NT2/D1 (cell line): ENCODE measurements at regions not wholly inside any gene's neighbourhood (a gene's known extent, or its start where the extent isn't known, plus 50 kb on each side); places are given as distances from the start of the nearest gene placed in this dataset.

ENCODE experiments used
- DNase-seq: peaks from one replicate; pipeline ENCODE4 v3.0.0-alpha.2; 2011; ENCODE audit warnings: low read depth, low spot score
- H3K27me3 ChIP-seq: 2 replicates; pipeline ENCODE4 v1.6.0; 2011; ENCODE audit warnings: mild to moderate bottlenecking; ENCODE audit not compliant: insufficient read length, insufficient read depth
- H3K36me3 ChIP-seq: 2 replicates; pipeline ENCODE4 v1.6.1; 2011; ENCODE audit warnings: mild to moderate bottlenecking, low read length, mixed read lengths; ENCODE audit not compliant: insufficient read depth, insufficient read length
- H3K4me1 ChIP-seq: 2 replicates; pipeline ENCODE4 v1.5.1; 2011; ENCODE audit not compliant: insufficient read depth, insufficient read length
- H3K4me3 ChIP-seq: 2 replicates; pipeline ENCODE4 v1.5.1; 2011; ENCODE audit warnings: low read depth; ENCODE audit not compliant: insufficient read length
- H3K9ac ChIP-seq: 2 replicates; pipeline ENCODE4 v1.6.0; 2011; ENCODE audit warnings: low read depth; ENCODE audit not compliant: insufficient read length
- H3K9me3 ChIP-seq: 2 replicates; pipeline ENCODE4 v1.5.1; 2011; ENCODE audit warnings: mild to moderate bottlenecking, low read length; ENCODE audit not compliant: insufficient read depth
- SUZ12 ChIP-seq: IDR thresholded peaks from 2 replicates; pipeline ENCODE4 v1.6.1; 2011; ENCODE audit not compliant: insufficient read length, insufficient read depth; ENCODE audit errors: extremely low read depth
- YY1 ChIP-seq: IDR thresholded peaks from 2 replicates; pipeline ENCODE4 v1.6.1; 2011; ENCODE audit not compliant: insufficient read length, insufficient read depth
- ZNF274 ChIP-seq: IDR thresholded peaks from 2 replicates; pipeline ENCODE4 v1.6.1; 2011; ENCODE audit warnings: mild to moderate bottlenecking, low read depth, low read length

DNA sequence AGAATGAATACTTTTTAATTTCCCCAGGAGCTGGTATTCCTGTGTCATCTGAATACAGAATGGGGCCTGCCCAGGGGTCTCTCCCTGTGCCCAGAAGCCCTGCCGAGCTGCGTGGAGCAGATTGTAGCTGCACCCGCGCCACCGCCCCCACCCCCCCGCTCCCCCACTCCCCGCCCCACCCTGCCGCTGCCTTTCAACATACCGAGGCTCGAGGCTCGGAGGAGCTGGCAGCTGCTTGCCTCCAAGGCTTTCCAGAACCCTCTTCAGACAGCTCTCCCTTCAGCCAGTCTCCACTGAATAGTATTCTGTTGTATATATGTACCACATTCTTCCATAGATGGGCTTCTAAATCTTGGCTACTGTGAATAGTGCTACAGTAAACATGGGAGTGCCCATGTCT, 150.7 kb downstream of the TSN start:
- Histone ChIP-seq H3K9ac (no peak overlapping the region), H3K36me3 (no peaks in the 10 kb centered on the region), H3K4me1 (peaks cover 6% of the 10 kb centered on the region), H3K9me3 (no peaks in the 10 kb centered on the region), H3K27me3 (no peaks in the 10 kb centered on the region), H3K4me3 (no peak overlapping the region)
- TF ChIP-seq YY1 (no peak), ZNF274 (no peak), SUZ12 (no peak)
- DNase-seq: no peak

DNA sequence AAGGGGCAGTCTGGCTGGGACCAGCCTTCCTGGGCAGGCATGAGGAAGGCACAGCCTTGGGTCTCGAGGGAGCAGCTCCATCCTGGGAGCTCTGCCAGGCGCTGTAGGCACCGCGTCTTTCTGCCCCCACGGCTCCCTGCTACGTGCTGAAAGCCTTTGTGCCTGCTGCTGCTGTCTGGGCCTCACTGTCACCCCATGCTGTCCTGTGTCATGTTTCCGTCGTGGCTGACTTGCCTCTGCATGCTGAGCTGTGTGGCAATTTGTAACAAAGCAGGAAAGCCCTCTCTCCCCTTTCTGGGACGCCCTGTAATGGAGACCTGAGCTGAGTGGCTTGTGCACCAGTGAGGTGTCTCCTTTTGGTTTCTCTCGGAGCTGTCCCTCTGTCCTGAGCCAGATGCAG, 152.5 kb downstream of the TSN start:
- H3K9me3 ChIP-seq: no peaks in the 10 kb centered on the region
- H3K36me3 ChIP-seq: no peaks in the 10 kb centered on the region
- no peak for DNase-seq
- TF ChIP-seq SUZ12 (no peak), ZNF274 (no peak), YY1 (no peak)
- no peak overlapping the region for H3K9ac ChIP-seq
- H3K4me1 ChIP-seq: peaks cover 6% of the 10 kb centered on the region
- no peaks in the 10 kb centered on the region for H3K27me3 ChIP-seq
- H3K4me3 ChIP-seq: no peak overlapping the region

DNA sequence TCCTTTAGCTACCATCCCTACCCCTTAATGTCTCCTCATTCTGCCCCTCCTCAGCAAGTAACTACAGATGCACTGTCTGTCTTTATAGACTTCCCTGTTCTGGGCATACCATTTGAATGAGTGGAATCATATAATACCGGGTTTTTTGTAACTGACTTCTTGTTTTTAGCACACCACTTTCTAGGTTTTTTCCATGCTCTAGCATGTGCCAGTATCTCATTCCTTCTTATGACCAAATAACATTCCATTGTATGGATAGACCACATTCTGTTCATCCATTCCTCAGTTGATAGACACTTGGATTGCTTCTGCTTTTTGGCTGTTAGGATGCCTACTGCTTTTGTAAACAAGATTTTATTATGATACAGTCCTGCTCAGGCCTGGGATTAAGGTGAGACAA, 154.7 kb downstream of the TSN start:
- no peak overlapping the region for H3K4me3 ChIP-seq
- no peak overlapping the region for H3K9ac ChIP-seq
- H3K36me3 ChIP-seq: no peaks in the 10 kb centered on the region
- TF ChIP-seq SUZ12: no peak
- no peak for TF ChIP-seq ZNF274
- TF ChIP-seq YY1: no peak
- no peak for DNase-seq
- no peaks in the 10 kb centered on the region for H3K9me3 ChIP-seq
- H3K27me3 ChIP-seq: no peaks in the 10 kb centered on the region
- H3K4me1 ChIP-seq: peaks cover 6% of the 10 kb centered on the region

DNA sequence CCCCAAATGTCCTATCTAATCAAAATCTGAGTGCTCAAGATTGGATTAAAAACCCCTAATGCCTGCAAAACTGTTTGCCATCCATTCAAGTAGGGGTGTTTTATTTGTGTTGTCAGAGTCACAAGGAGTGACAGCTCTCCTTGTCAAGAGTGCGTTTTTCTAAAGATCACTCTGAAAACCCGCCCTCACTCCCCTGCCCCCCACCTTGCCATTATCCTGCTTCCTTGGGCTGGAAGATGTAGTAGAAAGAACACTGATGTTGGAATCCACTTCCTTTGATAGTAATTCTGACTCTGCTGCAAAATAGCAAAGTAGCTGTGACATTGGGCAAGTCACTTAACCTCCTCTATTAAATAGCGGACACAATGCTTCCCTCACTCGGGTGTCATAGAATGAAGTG, 155.6 kb downstream of the TSN start:
- H3K27me3 ChIP-seq: no peaks in the 10 kb centered on the region
- TF ChIP-seq SUZ12 (no peak), ZNF274 (no peak), YY1 (no peak)
- H3K4me1 ChIP-seq: peaks cover 6% of the 10 kb centered on the region
- no peak overlapping the region for H3K4me3 ChIP-seq
- no peak for DNase-seq
- no peaks in the 10 kb centered on the region for H3K36me3 ChIP-seq
- no peak overlapping the region for H3K9ac ChIP-seq
- no peaks in the 10 kb centered on the region for H3K9me3 ChIP-seq

- Histone ChIP-seq H3K36me3 (no peaks in the 10 kb centered on the region), H3K9me3 (no peaks in the 10 kb centered on the region), H3K9ac (no peak overlapping the region), H3K27me3 (no peaks in the 10 kb centered on the region), H3K4me1 (no peaks in the 10 kb centered on the region), H3K4me3 (no peak overlapping the region)
- TF ChIP-seq ZNF274 (no peak), YY1 (no peak), SUZ12 (no peak)
- DNase-seq: no peak
These were observed 161.7 kb downstream of the TSN start for GRCh38 chr2:121917143-121917542.

DNA sequence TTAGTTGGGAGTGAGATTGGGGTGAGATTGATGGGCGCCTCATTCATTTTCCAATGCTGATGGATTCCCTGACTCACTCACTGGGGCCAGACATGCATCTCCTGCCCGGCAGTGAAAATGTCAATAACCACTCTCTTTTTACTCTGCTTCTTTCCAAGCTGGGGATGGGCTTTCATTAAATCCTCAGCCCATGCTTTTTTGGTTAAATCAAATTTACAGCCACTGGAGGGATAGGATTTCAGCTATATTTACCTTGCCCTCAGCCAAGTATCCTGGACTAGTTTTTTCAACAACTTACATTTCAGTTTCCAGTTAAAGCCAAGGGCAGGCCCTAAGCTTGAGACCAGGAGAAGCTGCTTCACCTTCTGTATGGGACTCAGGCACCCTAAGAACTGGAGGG, 162.8 kb downstream of the TSN start:
- H3K36me3 ChIP-seq: no peaks in the 10 kb centered on the region
- no peaks in the 10 kb centered on the region for H3K27me3 ChIP-seq
- H3K4me1 ChIP-seq: no peaks in the 10 kb centered on the region
- no peak for DNase-seq
- H3K9me3 ChIP-seq: no peaks in the 10 kb centered on the region
- H3K4me3 ChIP-seq: no peak overlapping the region
- H3K9ac ChIP-seq: no peak overlapping the region
- TF ChIP-seq ZNF274 (no peak), SUZ12 (no peak), YY1 (no peak)

DNA sequence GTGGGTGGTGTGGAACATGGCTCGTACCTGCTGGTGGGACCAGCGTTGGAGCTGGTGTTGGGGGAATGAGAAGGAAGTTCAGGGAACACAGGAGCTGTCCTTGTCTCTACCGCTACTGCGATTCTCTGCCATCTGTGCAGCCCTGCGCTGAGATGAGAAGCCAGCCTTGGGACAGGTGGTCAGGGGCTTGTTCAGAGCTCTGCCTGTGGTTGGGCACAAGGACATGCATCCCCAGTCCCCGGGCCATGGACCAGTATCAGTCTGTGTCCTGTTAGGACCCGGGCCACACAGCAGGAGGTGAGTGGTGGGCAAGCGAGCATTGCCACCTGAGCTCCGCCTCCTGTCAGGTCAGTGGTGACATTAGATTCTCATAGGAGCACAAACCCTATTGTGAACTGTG, 164.4 kb downstream of the TSN start:
- Histone ChIP-seq H3K4me1 (no peaks in the 10 kb centered on the region), H3K9me3 (no peaks in the 10 kb centered on the region), H3K9ac (no peak overlapping the region), H3K27me3 (no peaks in the 10 kb centered on the region), H3K4me3 (no peak overlapping the region), H3K36me3 (no peaks in the 10 kb centered on the region)
- no peak for DNase-seq
- TF ChIP-seq ZNF274 (no peak), YY1 (no peak), SUZ12 (no peak)

- H3K36me3 ChIP-seq: no peaks in the 10 kb centered on the region
- H3K9ac ChIP-seq: no peak overlapping the region
- TF ChIP-seq ZNF274: no peak
- TF ChIP-seq SUZ12: no peak
- TF ChIP-seq YY1: no peak
- H3K4me1 ChIP-seq: no peaks in the 10 kb centered on the region
- no peak overlapping the region for H3K4me3 ChIP-seq
- DNase-seq: no peak
- H3K27me3 ChIP-seq: no peaks in the 10 kb centered on the region
- no peaks in the 10 kb centered on the region for H3K9me3 ChIP-seq
These were observed 170.0 kb downstream of the TSN start for GRCh38 chr2:121925466-121925865.
